GM10266 (cell line): ENCODE measurements at regions not wholly inside any gene's neighbourhood (a gene's known extent, or its start where the extent isn't known, plus 50 kb on each side); places are given as distances from the start of the nearest gene placed in this dataset.

Experiments used
- DNase-seq: peaks from one replicate; pipeline ENCODE4 v3.0.0; 2012; ENCODE audit errors: extremely low spot score
- TF ChIP-seq, protein P1 (sequence below): IDR thresholded peaks from 2 replicates; pipeline ENCODE4 v1.5.1; 2012; ENCODE audit warnings: mild to moderate bottlenecking, low read depth; ENCODE audit not compliant: control insufficient read depth, insufficient read depth; ENCODE audit errors: missing control alignments

DNA sequence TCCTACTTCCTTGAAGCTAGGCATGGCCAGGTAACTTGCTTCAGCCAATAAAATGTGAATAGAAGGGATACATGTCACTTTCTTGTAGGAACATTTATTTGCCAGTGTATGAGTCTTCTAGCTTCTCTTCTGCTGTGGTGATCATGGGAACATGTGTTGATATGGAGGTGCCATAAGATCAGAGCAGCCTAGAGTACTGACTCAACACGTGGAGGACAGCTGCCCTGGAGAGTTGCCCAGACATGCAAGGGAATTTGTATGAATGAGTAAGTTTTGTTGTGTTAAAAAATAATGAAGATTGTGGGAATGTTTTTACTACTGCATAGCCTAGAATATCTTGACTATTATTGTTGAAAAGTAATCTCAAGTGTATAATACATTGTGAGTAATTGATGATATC, 502.3 kb downstream of the NUF2 start:
- DNase-seq = no peak
- TF ChIP-seq, protein P1, sequence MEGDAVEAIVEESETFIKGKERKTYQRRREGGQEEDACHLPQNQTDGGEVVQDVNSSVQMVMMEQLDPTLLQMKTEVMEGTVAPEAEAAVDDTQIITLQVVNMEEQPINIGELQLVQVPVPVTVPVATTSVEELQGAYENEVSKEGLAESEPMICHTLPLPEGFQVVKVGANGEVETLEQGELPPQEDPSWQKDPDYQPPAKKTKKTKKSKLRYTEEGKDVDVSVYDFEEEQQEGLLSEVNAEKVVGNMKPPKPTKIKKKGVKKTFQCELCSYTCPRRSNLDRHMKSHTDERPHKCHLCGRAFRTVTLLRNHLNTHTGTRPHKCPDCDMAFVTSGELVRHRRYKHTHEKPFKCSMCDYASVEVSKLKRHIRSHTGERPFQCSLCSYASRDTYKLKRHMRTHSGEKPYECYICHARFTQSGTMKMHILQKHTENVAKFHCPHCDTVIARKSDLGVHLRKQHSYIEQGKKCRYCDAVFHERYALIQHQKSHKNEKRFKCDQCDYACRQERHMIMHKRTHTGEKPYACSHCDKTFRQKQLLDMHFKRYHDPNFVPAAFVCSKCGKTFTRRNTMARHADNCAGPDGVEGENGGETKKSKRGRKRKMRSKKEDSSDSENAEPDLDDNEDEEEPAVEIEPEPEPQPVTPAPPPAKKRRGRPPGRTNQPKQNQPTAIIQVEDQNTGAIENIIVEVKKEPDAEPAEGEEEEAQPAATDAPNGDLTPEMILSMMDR = no peak

DNA sequence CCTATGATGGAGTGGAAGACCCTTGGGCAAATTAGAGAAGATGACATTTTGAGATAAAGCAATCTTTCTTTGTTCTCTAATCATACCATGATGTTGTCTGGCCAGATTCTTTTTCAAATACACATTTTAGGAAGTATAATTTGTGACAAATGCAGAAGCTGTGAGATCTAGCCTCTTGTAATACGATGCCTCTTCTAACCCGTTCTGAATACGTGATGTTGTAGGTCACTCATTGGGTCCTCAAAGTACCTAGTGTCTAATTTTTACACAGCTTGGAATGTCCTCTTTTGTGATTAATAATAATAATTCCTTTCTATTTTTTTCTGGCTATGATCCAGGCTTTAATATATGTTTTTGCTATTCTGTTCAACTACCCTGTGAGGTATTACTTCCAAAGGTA, 502.7 kb downstream of the NUF2 start:
- TF ChIP-seq, protein P1 = no peak
- no peak for DNase-seq

DNA sequence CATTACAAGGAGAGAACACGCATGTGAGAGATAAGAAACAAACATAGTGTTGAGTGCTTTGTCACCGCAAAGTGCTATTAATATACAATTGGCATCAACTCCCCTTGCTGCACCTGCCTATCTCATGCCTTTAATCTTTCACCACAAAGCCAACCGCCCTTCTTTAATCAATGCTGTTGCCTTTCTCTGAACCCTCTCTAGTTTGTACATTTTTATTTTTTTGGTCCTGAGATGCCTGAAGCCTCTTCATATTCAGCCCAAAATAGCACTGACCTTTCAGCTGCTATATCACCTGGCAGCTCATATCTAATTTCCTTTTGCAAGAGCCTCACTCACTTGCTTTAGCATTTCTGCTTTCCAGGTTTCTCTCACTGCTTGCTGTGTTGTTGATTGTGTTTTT, 504.7 kb downstream of the NUF2 start:
- TF ChIP-seq, protein P1 = no peak
- DNase-seq = no peak

DNA sequence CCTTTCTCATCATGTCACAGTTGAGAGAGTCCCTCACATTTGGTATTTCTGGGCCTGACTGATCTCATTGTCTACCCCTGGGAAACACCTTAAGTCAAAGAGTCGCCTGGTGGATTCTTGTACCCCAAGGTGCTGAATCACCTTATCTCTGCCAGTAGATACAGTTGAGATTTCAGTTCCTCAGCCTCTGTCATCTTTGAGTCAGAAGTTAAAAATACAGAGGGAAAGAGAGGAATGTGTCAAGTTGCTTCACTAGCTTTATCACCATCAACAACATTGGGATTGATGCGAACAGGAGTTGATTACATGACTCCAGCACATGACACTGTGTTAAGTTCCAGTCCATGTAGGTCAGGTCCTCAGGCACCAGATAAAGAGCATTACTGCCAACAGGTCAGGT, 513.0 kb downstream of the NUF2 start:
- DNase-seq = no peak
- TF ChIP-seq, protein P1 = no peak

DNA sequence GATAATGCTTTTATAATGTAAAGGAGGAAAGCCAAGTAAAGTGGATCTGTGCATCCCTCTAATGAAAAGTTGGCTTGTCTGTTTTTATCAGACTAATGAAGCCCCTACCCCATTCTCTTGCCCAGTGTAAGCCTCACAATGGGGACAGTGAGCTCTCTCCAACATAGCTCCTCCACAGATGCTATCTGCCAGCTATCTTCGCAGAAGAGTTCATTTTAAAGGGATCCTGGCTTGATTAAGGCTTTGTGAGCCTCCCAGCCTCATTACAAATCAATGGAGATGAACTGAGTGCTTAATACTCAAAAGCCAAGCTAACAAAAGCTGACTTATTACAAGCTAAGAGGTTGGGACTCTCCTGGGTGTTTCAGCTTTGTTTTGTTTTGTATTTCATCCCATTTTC, 514.7 kb downstream of the NUF2 start:
- no peak for DNase-seq
- TF ChIP-seq, protein P1 = no peak

DNA sequence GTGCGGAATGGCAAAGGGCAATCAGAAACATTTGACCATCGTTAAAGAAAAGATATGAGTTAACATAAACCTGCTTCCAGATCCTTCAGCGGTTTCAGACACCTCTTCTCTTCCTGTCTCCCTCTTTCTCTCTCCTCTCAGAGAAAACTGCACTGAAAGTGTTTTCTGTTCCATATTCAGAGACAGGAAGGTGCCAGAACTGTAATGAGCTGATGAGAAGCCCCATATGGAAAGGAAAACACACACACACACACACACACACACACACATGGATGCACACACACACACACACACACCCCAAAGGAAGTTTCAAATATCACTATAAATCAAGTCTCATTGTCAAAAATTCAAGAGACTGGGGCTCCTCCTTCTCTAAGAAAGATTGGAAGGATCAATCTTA, 515.5 kb downstream of the NUF2 start:
- DNase-seq = no peak
- TF ChIP-seq, protein P1 = no peak

DNA sequence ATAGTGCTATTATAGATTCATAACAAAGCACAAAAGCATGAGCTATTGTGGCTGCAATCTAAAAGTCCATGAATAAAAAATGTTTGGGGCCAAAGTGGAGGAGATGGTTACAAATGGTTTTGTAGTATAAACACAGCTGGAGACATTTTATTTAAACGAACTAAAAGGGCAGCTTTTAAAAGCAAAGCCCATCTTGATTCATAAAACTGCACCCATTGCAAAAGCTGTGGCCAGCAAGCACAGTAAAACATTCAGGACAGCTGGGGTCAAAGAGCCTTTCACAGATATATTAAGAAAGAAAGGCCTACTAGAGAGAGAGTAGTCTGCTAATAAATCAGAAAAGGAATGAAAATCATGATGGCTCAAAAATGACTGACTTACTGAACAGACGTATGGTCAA, 520.8 kb downstream of the NUF2 start:
- DNase-seq = no peak
- TF ChIP-seq, protein P1 = no peak

DNA sequence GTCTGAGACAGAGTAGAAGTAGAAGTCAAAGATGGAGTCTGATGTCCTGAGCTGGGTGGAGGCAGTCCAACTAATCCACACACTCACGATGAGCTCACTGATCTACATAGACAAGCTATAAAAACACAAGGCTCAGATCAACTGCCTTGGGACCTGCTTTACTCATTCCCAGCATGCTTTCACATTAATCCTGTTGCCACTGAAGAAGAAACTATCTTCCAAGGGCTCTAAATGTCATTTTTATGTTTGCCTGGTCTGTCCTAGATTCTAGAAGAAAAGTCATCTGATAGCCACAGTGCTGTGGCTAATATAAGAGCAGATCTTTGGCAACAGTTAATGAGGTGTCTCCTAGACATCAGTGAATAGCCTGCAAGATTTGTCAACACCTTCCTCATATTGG, 522.7 kb downstream of the NUF2 start:
- no peak for DNase-seq
- TF ChIP-seq, protein P1 = no peak
